Endothelial cell of umbilical vein (primary cell): ENCODE measurements at regions not wholly inside any gene's neighbourhood (a gene's known extent, or its start where the extent isn't known, plus 50 kb on each side); places are given as distances from the start of the nearest gene placed in this dataset.
"Not testable (repeated sequence)": the region's sequence is repeated elsewhere in the genome, so short reads cannot be mapped to it uniquely, and the experiment has no call there.

Experiments used
- CTCF ChIP-seq, 2 donors: IDR thresholded peaks; 1 replicate in 1 of 2; 2 replicates in 1 of 2; pipeline ENCODE4 v1.5.1; 2011; ENCODE audit warnings: low read length in 2 of 2, mild to moderate bottlenecking in 2 of 2, moderate library complexity in 2 of 2, control low read depth in 1 of 2, inconsistent platforms in 1 of 2, low read depth in 1 of 2; ENCODE audit not compliant: insufficient read depth in 1 of 2; ENCODE audit errors: extremely low read depth in 1 of 2
- EZH2 ChIP-seq: IDR thresholded peaks from 2 replicates; pipeline ENCODE4 v1.6.1; 2012; ENCODE audit warnings: borderline replicate concordance, low read depth, mild to moderate bottlenecking, moderate library complexity, low read length, inconsistent platforms; ENCODE audit not compliant: severe bottlenecking
- FOS ChIP-seq: IDR thresholded peaks from 2 replicates; pipeline ENCODE4 v1.6.1; 2011; ENCODE audit warnings: mild to moderate bottlenecking, low read length, moderate library complexity, borderline replicate concordance; ENCODE audit not compliant: insufficient read depth
- GATA2 ChIP-seq: IDR thresholded peaks from 2 replicates; pipeline ENCODE4 v1.7.0; 2011; ENCODE audit warnings: low read depth, mild to moderate bottlenecking, moderate library complexity, mixed read lengths, low read length; ENCODE audit not compliant: insufficient read length, insufficient read depth
- JUN ChIP-seq: IDR thresholded peaks from 2 replicates; pipeline ENCODE4 v1.6.1; 2011; ENCODE audit warnings: borderline replicate concordance, low read depth; ENCODE audit not compliant: insufficient read length, insufficient read depth
- MAX ChIP-seq: IDR thresholded peaks from 2 replicates; pipeline ENCODE4 v1.6.1; 2011; ENCODE audit not compliant: insufficient read depth, insufficient read length
- MYC ChIP-seq: IDR thresholded peaks from one replicate; pipeline ENCODE4 v1.6.1; 2011; ENCODE audit warnings: mild to moderate bottlenecking, low read depth, low read length
- POLR2A ChIP-seq: IDR thresholded peaks from 2 replicates; pipeline ENCODE4 v1.6.1; 2012; ENCODE audit warnings: low read depth, mild to moderate bottlenecking, control low read depth, low read length
- POLR2AphosphoS5 ChIP-seq: IDR thresholded peaks from 2 replicates; pipeline ENCODE4 v1.6.1; 2012; ENCODE audit warnings: low read depth, mild to moderate bottlenecking, control low read depth, low read length, moderate library complexity; ENCODE audit not compliant: insufficient read depth

- not testable (repeated sequence) for TF ChIP-seq CTCF (IDR thresholded peaks at IDR 0.05; ENCODE audit: extremely low read depth in 1 of 2, insufficient read depth in 1 of 2, low read depth in 1 of 2, low read length in 2 of 2); POLR2AphosphoS5; POLR2A; FOS; EZH2; GATA2; JUN; MAX; MYC
Measured at GRCh38 chr5:3323966-3324365, 271.7 kb upstream of the IRX1 start.
